Neural cell (in vitro differentiated cells): ENCODE measurements at regions not wholly inside any gene's neighbourhood (a gene's known extent, or its start where the extent isn't known, plus 50 kb on each side); places are given as distances from the start of the nearest gene placed in this dataset.

Experiments used
- CTCF ChIP-seq: fragments of 450-650 bp; IDR thresholded peaks from 2 replicates; pipeline ENCODE4 v1.5.1; 2014; ENCODE audit warnings: antibody characterized with exemption, mild to moderate bottlenecking, moderate library complexity; ENCODE audit not compliant: poor library complexity, severe bottlenecking
- EP300 ChIP-seq: fragments of 450-650 bp; conservative IDR thresholded peaks from 2 replicates; pipeline ENCODE4 v1.6.1; 2014; ENCODE audit warnings: antibody characterized with exemption, mild to moderate bottlenecking, moderate library complexity; ENCODE audit not compliant: poor library complexity, severe bottlenecking
- POLR2AphosphoS5 ChIP-seq: IDR thresholded peaks from 2 replicates; pipeline ENCODE4 v1.6.1; 2012
- TF ChIP-seq, protein P1 (sequence below): IDR thresholded peaks from 2 replicates; pipeline ENCODE4 v1.6.1; 2012; ENCODE audit warnings: borderline replicate concordance

DNA sequence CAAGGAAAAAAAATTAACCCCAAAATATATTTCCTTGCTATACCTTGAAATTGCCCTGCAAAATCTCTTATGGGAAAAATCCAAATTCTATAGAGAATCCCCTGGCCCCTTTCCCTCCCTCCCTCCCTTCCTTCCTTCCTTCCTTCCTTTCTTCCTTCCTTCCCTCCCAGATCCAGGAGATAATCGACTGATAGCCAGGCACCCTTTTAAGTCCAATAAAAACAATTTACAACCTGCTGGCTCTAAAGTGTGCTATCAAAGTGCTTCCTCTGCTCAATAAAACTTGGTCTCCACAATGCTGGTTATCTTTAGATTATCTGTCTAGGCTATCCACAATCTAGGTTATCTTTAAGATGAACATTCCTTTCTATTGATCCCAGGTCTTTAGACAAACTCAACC, 83.1 kb upstream of the TUBA3C start:
- TF ChIP-seq CTCF (no peak), EP300 (no peak), POLR2AphosphoS5 (no peak)
- TF ChIP-seq, protein P1, sequence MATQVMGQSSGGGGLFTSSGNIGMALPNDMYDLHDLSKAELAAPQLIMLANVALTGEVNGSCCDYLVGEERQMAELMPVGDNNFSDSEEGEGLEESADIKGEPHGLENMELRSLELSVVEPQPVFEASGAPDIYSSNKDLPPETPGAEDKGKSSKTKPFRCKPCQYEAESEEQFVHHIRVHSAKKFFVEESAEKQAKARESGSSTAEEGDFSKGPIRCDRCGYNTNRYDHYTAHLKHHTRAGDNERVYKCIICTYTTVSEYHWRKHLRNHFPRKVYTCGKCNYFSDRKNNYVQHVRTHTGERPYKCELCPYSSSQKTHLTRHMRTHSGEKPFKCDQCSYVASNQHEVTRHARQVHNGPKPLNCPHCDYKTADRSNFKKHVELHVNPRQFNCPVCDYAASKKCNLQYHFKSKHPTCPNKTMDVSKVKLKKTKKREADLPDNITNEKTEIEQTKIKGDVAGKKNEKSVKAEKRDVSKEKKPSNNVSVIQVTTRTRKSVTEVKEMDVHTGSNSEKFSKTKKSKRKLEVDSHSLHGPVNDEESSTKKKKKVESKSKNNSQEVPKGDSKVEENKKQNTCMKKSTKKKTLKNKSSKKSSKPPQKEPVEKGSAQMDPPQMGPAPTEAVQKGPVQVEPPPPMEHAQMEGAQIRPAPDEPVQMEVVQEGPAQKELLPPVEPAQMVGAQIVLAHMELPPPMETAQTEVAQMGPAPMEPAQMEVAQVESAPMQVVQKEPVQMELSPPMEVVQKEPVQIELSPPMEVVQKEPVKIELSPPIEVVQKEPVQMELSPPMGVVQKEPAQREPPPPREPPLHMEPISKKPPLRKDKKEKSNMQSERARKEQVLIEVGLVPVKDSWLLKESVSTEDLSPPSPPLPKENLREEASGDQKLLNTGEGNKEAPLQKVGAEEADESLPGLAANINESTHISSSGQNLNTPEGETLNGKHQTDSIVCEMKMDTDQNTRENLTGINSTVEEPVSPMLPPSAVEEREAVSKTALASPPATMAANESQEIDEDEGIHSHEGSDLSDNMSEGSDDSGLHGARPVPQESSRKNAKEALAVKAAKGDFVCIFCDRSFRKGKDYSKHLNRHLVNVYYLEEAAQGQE = no peak
